GM18861 (cell line): ENCODE measurements at regions not wholly inside any gene's neighbourhood (a gene's known extent, or its start where the extent isn't known, plus 50 kb on each side); places are given as distances from the start of the nearest gene placed in this dataset.

Experiments used
- ATAC-seq: cut with Tn5 transposase; IDR thresholded peaks from one replicate; pipeline ENCODE4 v1.9.1; 2021; ENCODE audit not compliant: unreplicated experiment

DNA sequence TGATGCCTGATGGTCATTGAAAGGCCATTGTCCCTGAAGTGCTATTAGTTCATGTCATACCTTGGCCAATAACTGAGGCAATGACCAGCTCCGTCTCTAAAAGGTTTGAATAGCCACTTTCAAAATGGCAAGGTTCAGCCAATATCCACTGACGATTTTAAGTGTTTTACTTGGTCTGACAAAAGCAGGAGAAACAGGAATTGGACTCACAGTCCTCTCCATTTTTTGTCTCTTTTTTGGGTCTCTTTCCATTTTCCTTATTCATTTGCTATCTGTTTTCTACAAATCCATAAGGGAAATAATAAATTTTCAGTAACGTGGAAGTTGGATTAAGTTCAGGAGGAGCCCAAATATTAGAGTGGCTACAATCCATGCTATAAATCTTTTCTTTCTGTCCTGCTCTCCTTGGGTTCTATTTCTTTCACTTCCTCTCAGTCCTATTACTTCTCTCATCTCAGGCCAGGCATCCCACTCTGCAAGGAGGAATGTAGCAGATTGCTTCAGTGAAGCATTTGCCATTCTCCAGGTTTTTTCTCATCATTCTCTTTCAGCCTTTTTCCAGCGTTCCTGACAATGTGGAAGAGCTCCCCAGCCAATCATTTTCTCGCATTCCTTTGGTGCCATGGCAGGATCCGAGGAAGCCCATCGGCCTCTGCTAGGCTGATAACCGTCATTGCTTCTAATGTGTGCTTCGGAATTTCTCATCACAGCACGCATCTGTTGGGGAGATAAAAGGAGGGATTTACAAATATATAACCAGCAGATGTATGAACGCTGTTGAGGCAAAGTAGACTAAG lies 414.5 kb downstream of the ADGRL2 start:
- no peak for ATAC-seq

- no peak for ATAC-seq
Observed at GRCh38 chr1:82214606-82215005, 413.9 kb downstream of the ADGRL2 start.

DNA sequence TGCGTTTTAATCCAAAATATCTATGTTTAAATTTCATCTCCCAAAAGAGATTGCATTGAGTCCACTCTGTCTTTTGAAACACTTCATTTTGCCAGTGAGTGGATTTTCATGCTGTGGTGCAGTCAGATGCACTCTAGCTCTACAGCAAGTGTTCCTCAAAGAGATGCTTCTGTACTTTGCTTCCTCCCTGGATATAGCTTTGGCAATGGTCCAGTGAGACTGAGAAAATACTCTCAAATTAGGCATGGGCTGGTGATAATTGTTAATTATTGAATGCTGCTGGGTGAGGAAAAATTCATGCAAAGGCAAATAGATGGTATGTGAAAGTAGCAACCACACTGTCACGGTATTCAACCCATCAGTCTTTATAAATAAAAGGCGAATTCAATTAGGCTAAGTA lies 396.9 kb downstream of the ADGRL2 start:
- no peak for ATAC-seq

DNA sequence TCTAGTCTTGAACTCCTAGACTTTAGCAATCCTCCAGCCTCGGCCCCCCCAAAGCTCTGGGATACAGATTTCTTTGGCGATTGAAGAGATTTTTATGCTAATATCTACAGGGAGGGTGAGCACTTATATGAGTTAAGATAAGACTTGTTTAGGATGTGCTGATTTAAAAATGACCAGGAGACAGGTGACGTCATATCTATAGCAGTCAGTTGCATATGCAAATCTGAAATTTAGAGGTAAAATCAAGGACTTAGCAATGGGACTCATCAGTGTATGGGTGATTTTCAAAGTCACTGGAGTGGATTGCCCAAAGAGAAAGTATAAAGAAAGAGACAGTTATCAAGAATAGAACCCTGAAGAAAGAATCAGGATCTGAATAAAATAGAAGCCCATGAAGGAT lies 394.5 kb downstream of the ADGRL2 start:
- ATAC-seq = no peak

DNA sequence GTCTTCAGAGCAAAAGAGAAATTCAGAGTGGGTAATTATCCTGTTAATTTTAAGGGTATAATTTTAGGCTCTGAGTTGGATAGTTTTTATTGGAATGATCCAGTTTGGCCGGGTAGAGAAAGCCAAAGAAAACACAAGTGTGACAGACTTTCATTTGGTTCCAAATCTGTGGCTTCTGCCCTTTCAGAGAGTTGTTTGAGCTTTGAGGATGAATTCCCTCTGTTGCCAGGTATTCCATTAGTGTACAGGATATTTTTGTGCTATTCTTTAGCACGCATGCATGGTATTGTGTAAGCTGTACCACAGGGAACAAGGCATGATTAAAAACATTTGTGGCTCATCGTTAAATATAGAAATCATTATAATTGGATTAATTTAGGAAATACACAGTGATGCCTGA lies 384.4 kb downstream of the ADGRL2 start:
- ATAC-seq = no peak

DNA sequence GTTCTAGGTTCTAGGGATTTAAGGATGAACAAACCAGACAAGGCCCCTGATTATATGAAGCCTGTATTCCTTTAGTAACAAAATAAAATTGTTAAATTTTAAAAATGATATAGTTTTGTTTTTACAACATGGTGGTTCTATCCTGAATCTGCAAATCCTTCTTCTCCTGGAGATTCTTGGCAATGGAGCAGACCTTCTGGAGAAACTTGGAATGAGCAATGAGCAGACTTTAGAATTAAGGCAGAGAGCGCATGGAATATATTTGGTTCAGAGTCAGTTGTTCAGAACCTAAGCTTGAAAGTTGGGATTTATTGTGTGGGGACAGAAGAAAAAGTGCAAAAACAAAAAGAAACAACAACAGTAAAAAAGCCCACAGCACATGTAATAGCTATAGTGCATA lies 381.1 kb downstream of the ADGRL2 start:
- ATAC-seq = no peak

GRCh38 chr1:82179131-82179530 lies 378.4 kb downstream of the ADGRL2 start:
- no peak for ATAC-seq

- ATAC-seq = no peak
Observed at GRCh38 chr1:82177192-82177591, 376.5 kb downstream of the ADGRL2 start.

DNA sequence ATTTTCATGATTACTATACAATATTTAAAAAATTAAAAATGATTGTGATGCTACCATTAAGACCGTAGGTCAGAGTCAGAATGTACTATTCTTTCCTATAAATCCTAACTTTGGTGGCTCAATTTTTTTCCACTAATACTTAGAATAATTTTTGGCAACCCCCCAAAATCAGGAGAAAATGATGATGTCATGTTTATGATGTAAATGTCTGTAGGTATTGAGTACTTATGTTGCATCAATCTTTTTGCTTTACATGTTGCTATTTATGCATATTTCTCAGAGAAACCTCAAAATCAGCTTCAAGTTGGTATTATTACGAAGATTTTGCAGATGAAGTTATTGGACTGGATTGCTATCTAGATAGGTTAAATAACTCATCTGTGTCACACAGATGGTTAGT lies 371.2 kb downstream of the ADGRL2 start:
- ATAC-seq = no peak

- ATAC-seq = no peak
Observed at GRCh38 chr1:82168482-82168881, 367.7 kb downstream of the ADGRL2 start.

DNA sequence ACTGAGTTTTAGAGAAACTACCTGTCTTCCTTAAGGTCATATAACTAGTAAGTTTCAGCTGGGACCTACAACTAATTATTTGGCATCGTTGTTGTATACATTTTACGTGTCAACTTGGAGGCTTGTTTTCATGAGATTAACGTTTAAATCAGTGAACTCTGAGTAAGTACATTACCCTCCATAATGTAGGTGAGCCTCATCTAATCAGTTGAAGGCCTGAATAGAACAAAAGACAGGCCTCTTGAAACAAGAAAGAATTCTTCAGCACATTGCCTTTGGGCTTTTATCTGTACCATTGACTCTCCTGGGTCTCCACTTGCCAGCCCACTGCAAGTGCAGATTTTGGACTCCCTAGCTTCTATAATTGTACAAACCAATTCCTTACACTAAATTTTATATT lies 364.6 kb downstream of the ADGRL2 start:
- no peak for ATAC-seq

DNA sequence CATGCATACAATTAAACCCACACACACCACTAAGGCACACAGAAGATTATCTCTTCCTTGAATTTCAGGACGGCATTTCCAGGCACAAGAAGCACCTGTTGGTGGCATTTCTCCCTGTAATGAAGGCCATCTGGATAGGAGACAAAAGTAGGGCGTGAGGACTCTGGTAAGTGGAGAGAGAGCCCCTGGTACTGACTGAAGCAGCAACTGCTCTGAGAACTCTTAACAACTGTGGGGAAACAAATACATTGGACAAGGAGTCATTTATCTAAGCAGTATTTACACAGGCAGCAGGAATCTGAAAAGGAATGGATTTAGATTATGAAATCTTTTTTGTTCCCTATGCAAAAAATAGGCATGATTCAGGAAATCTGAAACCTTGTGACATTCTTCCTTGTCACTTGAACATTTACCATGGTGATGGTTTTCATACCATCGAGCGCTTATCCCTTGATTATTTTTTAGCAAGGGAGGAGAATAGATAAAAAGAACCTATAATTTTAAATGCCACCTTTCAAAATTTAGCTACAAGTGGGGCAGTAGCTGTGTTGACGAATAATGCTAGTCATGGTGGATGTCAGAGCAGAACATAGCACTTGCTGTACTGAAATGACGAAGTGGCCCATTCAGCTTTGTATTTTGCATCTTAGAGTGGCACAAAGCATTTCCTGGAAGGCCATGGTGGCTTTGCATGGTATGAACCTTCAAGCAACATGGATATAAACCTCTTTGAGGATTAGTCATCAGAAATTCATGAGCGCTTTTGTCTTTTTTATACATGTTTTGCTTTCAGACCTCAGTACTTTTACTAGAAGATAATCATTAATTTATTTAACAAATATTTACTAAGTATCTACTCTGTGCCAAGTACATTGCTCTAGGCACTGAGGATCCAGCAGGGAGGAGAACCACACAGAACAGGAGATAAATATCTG lies 362.0 kb downstream of the ADGRL2 start:
- ATAC-seq = no peak

- ATAC-seq = no peak
Observed at GRCh38 chr1:82161700-82162141, 361.0 kb downstream of the ADGRL2 start.

- ATAC-seq = no peak
Observed at GRCh38 chr1:82160903-82161302, 360.2 kb downstream of the ADGRL2 start.

- ATAC-seq = no peak
Observed at GRCh38 chr1:82160036-82160435, 359.3 kb downstream of the ADGRL2 start.

- no peak for ATAC-seq
Observed at GRCh38 chr1:82158981-82159380, 358.2 kb downstream of the ADGRL2 start.

DNA sequence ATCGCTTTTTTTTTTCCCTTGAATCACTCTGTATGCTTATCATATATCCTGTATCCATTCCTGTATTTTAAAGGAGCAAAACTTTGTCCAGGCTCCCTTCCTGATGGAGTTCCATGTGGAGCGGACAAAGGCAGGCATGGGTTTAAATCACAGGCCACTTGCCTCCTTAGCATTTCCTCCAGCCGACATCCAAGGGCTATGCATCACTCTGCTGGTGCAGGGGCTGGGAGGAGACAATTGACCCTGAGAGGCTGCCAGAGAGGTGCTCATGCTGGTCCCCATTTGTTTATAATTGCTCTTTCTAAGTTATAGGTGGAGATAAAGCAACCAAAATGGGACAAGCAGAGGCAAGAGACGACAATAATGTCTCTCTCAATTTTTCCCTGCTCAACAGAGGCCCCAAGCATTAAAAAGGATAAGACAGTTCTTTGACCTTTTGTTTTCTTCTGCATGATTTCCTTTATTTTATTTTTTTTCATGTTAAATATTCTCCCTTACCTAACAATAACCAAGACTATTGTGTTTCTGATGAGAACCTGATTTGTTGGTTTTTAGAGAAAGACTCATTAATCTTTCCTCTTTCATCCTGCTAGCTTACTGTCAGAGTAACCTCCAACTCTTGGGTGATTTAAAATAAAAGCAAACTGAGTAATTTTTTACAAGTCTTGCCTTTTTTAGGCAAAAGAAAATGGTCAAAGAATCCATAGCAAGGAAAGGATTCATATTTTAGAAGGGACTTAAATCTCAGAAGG lies 353.7 kb downstream of the ADGRL2 start:
- ATAC-seq = no peak

DNA sequence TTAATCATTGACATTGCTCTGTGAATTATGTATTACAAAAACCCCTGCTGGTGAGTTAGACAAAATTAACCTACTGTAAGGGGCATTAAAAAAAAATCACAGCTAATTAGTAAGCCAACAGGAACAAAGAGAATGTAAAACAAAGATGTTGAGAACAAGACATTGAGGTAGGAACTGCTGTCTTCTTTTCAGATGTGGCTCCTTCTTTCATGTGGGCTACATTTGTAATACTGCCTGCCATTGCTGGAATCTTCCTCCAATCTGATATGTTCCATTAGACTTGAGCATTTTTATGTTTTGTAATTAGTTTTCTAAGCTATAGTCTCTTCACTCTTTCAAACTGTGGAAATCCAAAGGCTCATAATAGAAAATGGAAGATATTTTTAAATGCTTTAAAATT lies 353.0 kb downstream of the ADGRL2 start:
- no peak for ATAC-seq

DNA sequence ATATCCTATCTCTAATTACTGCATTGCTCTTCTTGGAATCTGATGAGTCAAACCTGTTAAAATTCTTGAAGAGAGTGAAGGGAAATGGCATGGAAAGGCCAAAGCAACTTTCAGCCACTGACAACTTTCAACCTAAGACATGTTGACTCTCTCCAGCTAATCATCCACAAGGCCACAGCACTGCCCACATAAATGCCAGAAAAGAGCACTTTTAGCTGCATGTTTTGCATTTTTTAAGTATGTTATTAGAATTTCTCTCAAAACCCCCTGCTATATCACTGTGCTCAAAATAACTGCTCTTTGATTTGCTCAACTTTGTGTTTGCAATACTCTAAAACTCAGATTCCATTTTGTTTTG lies 352.5 kb downstream of the ADGRL2 start:
- peak; percentile 32 for ATAC-seq

DNA sequence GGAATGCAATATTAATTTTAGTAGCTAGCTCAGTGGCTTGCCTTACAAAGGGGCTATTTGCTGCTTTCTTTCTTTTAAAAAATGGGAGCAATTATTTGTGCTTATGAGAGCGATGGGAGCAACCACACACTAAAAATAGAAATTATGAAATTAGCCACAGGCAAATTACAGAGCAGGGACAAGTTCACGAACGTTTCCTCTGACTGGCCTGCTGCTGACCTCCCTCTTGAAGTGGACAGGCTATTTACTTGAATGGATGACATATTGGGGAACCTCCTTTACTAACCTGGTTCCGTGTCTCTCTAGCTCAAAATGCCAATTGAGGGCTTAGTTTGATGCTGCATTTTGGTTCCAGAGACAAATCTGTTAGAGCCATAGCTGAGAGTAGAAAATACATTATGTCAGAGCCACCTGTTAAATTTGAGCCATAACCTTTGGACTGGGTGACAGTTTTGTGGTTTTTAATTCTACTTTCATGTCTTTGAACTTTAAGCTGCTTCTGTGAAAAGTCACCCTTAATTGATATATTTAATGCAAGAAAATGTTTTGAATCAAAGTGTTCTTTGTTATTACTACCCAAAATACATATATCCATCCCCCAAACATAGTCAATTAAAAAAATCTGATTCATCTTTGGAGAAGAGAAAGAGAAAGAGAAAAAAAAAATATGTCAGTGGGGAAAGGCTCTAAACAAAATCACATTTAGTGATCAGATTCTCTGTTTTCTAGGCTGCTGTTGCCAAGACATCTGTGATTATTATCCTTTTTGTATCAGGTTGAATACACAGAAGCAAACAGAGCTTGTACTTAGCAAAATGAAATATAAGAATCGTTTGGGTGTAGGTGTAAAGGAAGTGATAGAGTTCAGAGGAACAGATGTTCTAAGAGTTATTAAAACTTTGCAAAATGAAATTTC lies 351.9 kb downstream of the ADGRL2 start:
- ATAC-seq = peak; percentile 55
